GM21717 (cell line): ENCODE measurements at regions not wholly inside any gene's neighbourhood (a gene's known extent, or its start where the extent isn't known, plus 50 kb on each side); places are given as distances from the start of the nearest gene placed in this dataset.

Experiments
- ATAC-seq: cut with Tn5 transposase; IDR thresholded peaks from one replicate; pipeline ENCODE4 v1.9.1; 2021; ENCODE audit warnings: mild to moderate bottlenecking, moderate library complexity; ENCODE audit not compliant: unreplicated experiment

DNA sequence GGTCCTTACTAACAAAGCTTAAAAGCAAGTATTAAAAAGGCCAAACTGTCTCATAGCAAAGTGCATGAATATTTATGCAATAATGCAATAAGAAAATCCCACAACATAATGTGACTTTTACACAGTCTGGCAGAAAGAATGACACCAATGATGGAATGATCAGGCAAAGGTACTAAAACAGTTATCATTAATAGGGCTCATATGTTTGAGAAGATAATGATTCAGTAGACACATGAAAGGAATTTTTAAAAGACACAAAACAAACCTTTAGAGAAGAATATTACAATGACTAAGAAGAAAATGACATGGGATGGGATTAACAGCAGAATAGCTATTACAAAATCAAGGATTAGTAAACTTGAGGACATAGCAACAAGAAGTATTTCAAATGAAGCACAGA is 1411.2 kb upstream of the TMEM132C start:
- no peak for ATAC-seq

- no peak for ATAC-seq
These were observed 1410.0 kb upstream of the TMEM132C start for GRCh38 chr12:126856958-126857357.

DNA sequence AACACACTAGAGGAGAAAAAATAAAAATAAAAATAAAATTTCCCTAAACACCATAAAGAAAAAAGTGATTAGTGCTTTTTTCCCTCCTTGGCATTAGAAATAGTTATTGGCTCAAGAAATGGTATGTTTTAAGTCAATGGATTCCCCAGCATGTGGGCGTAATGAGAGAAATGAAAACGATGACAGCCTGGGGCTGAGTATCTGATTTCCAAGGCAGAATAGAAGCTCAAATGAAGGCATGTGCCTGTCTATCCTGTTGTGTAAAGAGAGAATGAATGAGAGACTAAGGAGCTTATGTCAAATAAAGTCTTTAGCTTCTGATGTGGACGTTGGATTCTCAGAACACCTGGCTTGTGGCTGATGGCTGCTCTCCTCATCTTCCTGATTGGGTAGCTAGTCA is 1408.4 kb upstream of the TMEM132C start:
- no peak for ATAC-seq

DNA sequence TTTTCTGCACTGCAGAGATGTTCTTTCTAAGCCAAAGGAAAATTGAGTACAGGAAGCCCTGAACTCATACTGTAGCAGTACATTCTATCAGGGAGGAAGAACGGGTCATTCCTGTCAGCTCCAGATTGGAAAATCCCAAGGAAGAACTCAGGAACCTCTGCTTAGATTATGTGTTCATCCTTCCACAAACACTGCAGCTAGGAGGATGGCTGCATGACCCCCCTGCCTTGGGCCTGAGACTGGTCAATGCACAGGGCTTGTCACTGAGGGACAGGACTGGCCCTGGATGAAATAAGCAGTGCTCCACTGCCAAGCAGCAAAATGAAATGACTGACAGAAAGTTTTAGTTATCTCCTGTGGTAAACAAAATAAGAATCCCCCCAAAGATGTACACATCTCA is 1406.8 kb upstream of the TMEM132C start:
- no peak for ATAC-seq

GRCh38 chr12:126862500-126862899 is 1404.5 kb upstream of the TMEM132C start:
- ATAC-seq: no peak

DNA sequence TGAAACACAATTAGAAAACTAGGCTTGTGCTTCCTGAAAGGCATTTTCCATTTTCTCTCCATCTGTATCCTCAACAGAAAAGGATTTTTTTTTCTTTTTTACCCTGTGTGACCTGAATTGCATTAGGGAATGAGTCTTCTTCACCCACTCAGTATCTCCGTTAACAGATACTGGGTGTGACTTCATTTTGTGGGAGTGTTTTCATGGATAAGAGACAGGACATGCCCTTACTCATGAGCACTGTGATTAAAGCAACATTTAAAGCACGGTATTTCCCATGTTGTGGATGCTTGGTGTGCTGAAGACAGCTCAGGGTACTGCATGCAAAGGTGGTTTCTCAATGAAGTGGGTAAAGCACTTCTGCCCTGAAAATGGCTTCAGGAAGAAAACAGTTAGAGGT is 1397.3 kb upstream of the TMEM132C start:
- ATAC-seq: no peak

GRCh38 chr12:126873701-126874100 is 1393.3 kb upstream of the TMEM132C start:
- ATAC-seq: no peak

- ATAC-seq: peak; percentile 91
These were observed 1392.4 kb upstream of the TMEM132C start for GRCh38 chr12:126874427-126875026.

DNA sequence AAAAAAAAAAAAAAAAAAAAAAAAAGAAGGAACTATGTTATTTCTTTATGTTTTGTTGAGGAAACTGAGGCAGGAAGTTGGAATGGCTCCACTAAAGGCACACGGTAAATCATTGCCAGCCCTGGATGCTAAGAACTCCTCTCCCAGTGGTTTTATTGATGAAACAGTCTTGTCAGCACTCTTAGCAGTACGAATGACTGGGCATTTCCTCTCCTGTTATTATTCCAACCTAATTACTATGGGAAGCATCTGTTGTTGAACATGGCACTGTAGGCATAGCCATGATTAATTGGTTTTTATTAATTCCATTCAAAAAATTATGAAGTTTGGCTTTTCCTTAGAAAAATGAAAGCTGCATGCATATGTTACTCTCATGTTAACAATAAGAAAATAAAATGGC is 1387.1 kb upstream of the TMEM132C start:
- no peak for ATAC-seq

GRCh38 chr12:126883697-126884096 is 1383.3 kb upstream of the TMEM132C start:
- ATAC-seq: no peak

DNA sequence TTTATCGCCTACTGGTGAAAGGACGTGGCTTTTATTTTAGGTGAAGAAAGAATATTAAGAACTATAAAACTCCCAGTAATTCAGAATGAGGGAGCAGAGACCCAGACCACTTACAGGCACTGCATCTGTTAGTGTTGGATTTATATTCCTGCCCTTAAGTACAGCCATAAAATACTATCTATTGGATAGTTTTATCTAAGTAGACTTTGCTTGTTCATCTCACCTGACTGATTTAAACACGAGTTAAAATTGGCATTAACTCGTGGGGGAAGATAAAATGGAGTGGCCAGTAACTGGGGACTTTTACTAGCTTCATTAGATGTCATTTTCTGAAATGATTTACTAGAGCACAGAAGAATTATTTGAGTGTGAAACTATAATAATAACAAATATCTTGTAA is 1377.5 kb upstream of the TMEM132C start:
- ATAC-seq: no peak

- ATAC-seq: no peak
These were observed 1376.9 kb upstream of the TMEM132C start for GRCh38 chr12:126890097-126890496.

DNA sequence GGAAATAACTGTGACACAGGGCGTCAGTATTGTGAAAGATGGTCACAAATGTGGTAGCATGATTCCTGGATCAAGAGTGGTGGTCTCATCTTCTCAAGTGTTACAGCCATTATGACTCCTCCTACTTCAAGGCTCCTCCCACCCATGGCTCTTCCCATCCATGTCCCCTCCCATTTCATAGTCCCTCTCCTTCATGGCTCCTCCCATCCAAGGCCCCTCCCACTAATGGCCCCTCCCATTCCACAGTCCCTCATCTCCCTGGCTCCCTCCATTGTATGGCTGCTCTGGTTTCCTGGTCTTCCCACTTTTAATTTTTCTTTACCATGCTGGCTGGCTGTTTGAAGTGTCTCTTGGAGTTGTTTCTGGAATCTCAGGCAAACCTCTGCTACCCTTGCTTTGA is 1375.2 kb upstream of the TMEM132C start:
- ATAC-seq: no peak

DNA sequence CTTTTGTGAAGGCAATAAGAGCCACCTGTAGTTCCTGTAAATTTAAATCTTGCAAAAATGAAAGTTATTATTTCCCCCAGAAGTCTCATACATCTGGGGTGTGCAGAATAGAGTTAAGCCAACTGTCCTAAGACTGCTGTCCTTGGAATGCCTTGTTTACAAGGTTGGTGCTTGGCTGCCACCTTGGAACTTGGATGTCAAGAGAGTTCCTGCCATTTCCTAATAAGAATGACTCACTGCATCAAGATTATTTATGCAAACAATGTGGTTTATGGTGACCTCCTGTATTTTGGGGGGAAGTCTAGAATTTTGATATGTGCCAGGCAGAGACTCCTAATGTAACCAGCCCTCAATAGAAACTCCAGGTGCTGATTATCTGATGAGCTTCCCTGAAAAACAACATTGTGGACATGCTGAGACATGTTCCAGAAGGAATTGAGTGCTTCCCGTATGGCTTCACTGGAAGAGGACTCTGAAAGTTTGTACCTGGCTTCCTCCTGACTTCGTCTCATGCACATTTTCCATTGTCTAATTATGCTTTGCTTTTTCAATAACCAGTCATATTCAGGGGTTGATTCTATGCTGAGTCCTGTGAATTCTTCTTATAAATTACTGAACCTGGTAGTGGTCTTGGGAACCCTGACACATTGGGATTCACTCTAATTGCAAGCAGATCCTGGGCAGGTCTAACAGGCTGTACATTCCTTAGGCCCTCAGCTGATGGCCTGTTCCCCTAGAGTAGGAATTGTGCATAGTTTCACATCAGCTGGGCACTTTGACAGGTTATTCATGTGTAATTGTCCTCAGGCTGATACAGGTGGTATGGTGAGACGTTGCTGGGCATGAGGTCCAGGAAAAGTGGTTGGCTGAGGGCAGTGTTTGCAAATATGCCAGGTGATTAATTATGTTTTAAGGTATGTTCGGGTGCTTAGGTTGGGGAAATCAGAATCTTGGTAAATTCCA is 1370.7 kb upstream of the TMEM132C start:
- ATAC-seq: no peak

DNA sequence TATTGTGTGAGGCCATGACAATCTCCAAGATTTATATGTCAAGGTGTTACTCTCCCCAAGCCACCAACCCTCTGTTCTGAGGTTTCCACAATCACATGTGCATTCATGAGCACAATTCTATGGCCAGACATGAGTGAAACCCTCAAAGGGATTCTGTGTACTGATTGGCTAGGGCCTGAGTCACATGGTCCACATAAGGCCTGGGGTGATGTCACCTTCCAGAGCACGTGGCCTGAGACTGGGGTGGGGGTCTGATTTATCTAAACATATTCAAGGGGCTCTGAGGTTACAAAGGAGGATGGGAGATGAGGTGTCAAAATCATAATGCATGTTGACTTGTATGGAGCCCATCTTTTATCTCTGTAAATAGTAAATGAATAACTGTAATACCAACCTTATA is 1369.9 kb upstream of the TMEM132C start:
- ATAC-seq: no peak

- no peak for ATAC-seq
These were observed 1369.2 kb upstream of the TMEM132C start for GRCh38 chr12:126897778-126898177.

DNA sequence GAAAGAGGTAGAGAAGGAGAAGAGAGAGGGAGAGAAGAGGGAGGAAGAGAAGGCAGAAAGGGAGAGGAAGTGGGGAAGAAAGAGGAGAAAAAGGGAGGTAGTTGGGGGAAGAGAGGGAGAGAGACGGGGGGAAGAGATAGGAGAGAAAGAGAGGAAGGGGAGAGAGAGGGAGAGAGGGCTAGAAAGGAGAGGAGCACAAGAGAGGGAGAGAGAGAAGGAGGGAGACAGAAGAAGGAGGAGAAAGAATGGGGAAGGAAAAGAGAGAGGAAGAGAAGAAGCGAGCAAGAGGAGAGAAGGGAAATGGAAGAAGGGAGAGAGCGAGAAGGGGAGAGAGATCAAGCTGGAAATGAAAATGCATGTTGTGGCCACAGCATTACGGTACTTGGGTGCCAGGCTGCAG is 1368.4 kb upstream of the TMEM132C start:
- no peak for ATAC-seq

DNA sequence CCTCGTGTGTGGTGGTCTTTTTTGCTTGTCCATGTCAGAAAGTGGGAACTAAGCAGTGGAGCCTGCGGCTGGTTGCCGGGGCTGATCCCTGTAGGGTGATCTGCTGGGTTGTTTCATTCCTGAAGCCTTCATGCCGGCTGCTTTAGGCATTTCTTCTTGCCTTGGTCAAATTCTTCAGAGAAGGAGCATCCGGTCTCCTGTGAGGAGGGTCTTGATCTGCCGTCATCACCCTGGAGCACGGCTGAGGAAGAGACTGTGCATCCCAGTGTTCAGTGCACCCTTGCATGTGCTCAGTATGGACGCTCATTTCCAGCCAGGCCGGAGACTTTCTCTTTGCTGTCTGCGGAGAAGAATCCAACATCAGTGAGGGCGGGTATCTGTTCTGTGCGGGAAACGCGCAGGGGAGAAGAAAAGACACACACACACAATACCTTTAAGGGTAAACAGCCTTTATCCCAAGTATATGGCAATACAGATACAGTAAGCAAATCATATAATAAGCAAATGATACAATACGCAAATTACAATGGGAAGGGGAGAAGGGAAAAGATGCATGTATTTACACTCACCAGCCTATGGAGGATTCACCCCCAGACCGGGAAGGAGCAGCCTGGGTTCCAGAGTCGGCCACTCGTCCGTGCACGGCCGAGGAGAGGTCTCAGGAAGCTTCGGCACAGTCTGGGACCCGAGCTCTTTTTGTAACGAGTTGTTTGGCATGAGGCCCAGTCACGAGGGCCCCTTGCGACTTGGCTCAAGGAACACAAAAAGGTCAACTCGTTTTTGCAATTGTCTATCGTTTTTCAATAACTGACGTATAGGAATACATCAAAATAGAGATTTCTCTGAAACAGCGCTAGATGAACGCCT is 1366.8 kb upstream of the TMEM132C start:
- no peak for ATAC-seq

GRCh38 chr12:126903027-126903876 is 1363.7 kb upstream of the TMEM132C start:
- no peak for ATAC-seq

DNA sequence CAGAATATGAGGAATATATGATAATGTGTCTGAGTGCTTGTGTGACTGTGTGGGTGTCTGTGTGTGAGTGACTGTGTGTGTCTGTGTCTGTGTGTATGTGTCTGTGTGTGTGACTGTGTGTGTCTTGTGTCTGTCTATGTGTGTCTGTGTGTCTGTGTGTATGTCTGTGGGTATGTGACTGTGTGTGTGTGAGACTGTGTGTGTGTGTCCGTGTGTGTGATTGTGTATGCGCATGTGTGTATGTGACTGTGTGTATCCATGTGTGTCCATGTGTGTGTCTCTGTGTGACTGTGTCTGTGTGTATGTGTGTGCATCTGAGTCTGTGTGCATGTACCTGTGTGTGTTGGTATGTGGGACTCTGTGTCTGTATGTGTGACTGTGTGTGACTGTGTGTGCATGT is 1361.2 kb upstream of the TMEM132C start:
- ATAC-seq: no peak
